T follicular helper cell (primary cell): ENCODE measurements at regions not wholly inside any gene's neighbourhood (a gene's known extent, or its start where the extent isn't known, plus 50 kb on each side); places are given as distances from the start of the nearest gene placed in this dataset.
"Not testable (repeated sequence)": the region's sequence is repeated elsewhere in the genome, so short reads cannot be mapped to it uniquely, and the experiment has no call there.

Experiments
- DNase-seq: peaks from one replicate; pipeline ENCODE4 v3.0.0-alpha.2; 2020; ENCODE audit warnings: low read depth

GRCh38 chr2:194526121-194526520, 1130.9 kb upstream of the SLC39A10 start:
- no peak for DNase-seq

- no peak for DNase-seq
These were observed 1142.7 kb upstream of the SLC39A10 start for GRCh38 chr2:194514281-194514680.

DNA sequence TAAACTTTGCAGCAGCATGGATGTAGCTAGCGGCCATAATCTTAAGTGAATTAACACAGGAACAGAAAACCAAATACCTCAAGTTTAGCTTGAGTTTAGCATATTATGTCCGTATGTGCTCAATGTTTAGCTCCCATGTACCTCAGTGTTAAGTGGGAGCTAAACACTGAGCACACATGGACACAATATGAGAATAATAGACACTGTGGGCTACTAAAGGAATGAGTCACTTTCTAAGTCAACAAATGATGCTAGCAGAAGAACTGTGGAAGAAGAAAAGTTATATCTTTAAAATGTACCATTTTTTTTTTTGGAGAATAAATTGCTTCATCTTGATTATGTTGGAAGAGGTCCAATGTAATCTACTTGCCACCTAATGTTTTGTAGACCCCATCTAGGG, 1146.0 kb upstream of the SLC39A10 start:
- DNase-seq = not testable (repeated sequence)

- not testable (repeated sequence) for DNase-seq
These were observed 1152.2 kb upstream of the SLC39A10 start for GRCh38 chr2:194504876-194505275.

DNA sequence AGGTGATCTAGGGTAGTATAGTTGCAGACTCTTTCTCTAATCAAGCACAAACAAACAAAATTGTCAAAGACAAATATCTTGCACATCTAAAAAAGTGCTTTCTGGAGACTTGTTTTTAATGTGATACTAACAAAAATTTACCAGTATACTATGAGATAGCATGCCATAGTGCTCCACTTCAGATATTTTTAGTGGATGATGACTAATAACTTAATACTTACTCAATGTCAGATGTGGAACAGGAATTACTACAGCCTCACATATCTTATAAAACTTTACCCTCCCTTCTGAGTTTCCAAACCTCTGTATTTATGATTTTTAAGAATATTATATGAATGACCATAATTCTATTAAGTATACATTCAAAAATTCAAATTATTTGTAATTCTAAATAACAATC, 1162.0 kb upstream of the SLC39A10 start:
- no peak for DNase-seq

GRCh38 chr2:194494401-194494800, 1162.6 kb upstream of the SLC39A10 start:
- DNase-seq = no peak

GRCh38 chr2:194491409-194492115, 1165.5 kb upstream of the SLC39A10 start:
- DNase-seq = no peak

- DNase-seq = no peak
These were observed 1170.7 kb upstream of the SLC39A10 start for GRCh38 chr2:194486326-194486725.

GRCh38 chr2:194483041-194483440, 1174.0 kb upstream of the SLC39A10 start:
- DNase-seq = no peak

GRCh38 chr2:194465641-194466040, 1191.4 kb upstream of the SLC39A10 start:
- DNase-seq = no peak

GRCh38 chr2:194464964-194465638, 1191.9 kb upstream of the SLC39A10 start:
- DNase-seq = no peak

DNA sequence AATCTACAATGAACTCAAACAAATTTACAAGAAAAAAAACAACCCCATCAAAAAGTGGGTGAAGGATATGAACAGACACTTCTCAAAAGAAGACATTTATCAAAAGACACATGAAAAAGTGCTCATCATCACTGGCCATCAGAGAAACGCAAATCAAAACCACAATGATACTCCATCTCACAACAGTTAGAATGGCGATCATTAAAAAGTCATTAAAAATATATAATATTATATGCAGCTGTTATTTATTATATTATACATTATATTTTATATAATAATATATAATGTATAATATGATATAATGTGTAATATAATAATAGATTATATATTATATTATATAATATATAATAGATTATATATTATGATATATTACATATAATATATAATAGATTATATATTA, 1194.1 kb upstream of the SLC39A10 start:
- DNase-seq = not testable (repeated sequence)

DNA sequence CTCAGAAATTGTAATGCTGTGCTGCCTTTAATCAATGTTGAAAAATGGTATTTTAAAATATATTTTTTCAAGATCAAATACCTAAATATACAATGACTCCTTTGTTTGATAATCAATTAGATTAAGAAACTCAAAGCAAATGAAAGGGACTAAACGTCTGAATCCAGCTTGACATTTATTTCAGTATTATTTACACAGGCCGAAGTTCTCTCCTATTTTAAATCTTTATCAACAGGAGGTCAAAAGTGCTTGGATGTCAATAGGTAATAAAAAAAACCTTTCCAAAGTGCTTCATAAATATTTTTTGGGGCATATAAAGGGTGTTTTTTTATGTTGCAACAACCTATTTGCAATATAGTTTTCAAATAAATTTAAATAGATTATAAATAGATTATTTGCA, 1201.7 kb upstream of the SLC39A10 start:
- no peak for DNase-seq

GRCh38 chr2:194452504-194452903, 1204.5 kb upstream of the SLC39A10 start:
- no peak for DNase-seq

GRCh38 chr2:194445226-194445625, 1211.8 kb upstream of the SLC39A10 start:
- no peak for DNase-seq

DNA sequence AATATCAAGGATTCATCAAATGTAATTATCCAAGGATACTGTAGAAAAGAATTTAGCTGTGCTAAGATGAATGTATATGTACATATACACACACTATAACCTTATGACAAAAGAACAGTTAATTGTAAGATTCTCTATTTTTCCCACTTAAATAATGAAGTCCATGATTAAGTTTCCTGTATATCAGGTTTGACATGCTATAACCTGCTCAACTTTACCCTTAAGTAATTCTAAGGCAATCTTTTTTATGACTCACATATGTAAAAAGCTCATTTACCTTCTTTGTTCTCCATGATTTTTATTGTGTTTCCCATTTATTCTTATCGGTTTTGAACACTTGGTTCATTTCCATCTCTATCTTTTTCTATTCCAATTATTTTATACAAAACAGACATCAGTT, 1213.1 kb upstream of the SLC39A10 start:
- no peak for DNase-seq

GRCh38 chr2:194424683-194425209, 1232.3 kb upstream of the SLC39A10 start:
- no peak for DNase-seq

- no peak for DNase-seq
These were observed 1245.8 kb upstream of the SLC39A10 start for GRCh38 chr2:194411221-194411620.

GRCh38 chr2:194395818-194396217, 1261.2 kb upstream of the SLC39A10 start:
- DNase-seq = no peak

GRCh38 chr2:194385376-194385775, 1271.7 kb upstream of the SLC39A10 start:
- no peak for DNase-seq

DNA sequence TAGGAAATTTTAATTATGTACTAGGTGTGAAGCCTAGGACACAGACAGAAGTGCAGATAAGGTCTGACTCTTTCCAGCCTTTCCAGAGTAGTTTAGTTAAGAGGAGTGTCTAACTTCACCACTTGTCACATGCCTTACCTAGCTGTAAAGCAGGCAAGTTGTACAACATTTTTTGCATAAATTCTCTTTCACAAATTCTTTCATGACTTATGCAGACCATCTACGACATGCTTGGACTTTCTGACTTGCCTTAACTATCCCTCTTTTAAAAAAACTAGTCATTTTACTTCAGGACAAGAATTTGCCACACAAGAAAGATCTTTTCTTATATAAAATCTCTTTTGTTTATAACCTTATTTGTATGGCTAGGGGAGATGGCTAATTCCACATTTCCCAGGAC, 1273.6 kb upstream of the SLC39A10 start:
- DNase-seq = no peak

- no peak for DNase-seq
These were observed 1274.8 kb upstream of the SLC39A10 start for GRCh38 chr2:194382221-194382620.

- no peak for DNase-seq
These were observed 1277.0 kb upstream of the SLC39A10 start for GRCh38 chr2:194380011-194380410.
